GM12875 (cell line): ENCODE measurements at regions not wholly inside any gene's neighbourhood (a gene's known extent, or its start where the extent isn't known, plus 50 kb on each side); places are given as distances from the start of the nearest gene placed in this dataset.
"Not testable (repeated sequence)": the region's sequence is repeated elsewhere in the genome, so short reads cannot be mapped to it uniquely, and the experiment has no call there.

ENCODE experiments used
- H3K4me3 ChIP-seq: one replicate; pipeline ENCODE4 v1.5.1; 2011; ENCODE audit warnings: low read depth, low read length, control low read depth
- CTCF ChIP-seq: IDR thresholded peaks from 2 replicates; pipeline ENCODE4 v1.5.1; 2011; ENCODE audit warnings: low read depth, mild to moderate bottlenecking, control low read depth, inconsistent platforms, low read length, moderate library complexity, borderline replicate concordance; ENCODE audit not compliant: insufficient read depth

GRCh38 chr20:53734006-53734688 is 140.5 kb upstream of the ZNF217 start:
- no peak overlapping the region for H3K4me3 ChIP-seq
- no peak for TF ChIP-seq CTCF

- TF ChIP-seq CTCF, result no peak
Observed at GRCh38 chr20:53731595-53731994, 138.0 kb upstream of the ZNF217 start.

GRCh38 chr20:53728359-53728758 is 134.7 kb upstream of the ZNF217 start:
- no peak for TF ChIP-seq CTCF
- no peak overlapping the region for H3K4me3 ChIP-seq

More at GRCh38 chr20:53731595-53731994, 138.0 kb upstream of the ZNF217 start:
- H3K4me3 ChIP-seq, result no peak overlapping the region

GRCh38 chr20:53727239-53727638 is 133.6 kb upstream of the ZNF217 start:
- not testable (repeated sequence) for H3K4me3 ChIP-seq

GRCh38 chr20:53725575-53725970 is 131.9 kb upstream of the ZNF217 start:
- TF ChIP-seq CTCF, result no peak

GRCh38 chr20:53723621-53724020 is 130.0 kb upstream of the ZNF217 start:
- TF ChIP-seq CTCF, result no peak
- no peak overlapping the region for H3K4me3 ChIP-seq

More at GRCh38 chr20:53725575-53725970, 131.9 kb upstream of the ZNF217 start:
- H3K4me3 ChIP-seq, result no peak overlapping the region

- H3K4me3 ChIP-seq, result no peak overlapping the region
- TF ChIP-seq CTCF, result no peak
Observed at GRCh38 chr20:53723045-53723444, 129.4 kb upstream of the ZNF217 start.
